ENCODE measurements at regions not wholly inside any gene's neighbourhood (a gene's known extent, or its start where the extent isn't known, plus 50 kb on each side); places are given as distances from the start of the nearest gene placed in this dataset.

- Histone ChIP-seq H3K9ac (ENCODE audit: low read depth in 1 of 2, low read length in 2 of 2) (no peak overlapping the region), H3K9me3 (ENCODE audit: control insufficient read depth in 1 of 2, low read length in 2 of 2) (peaks cover 4 to 7% of the 10 kb centered on the region in 2 donors), H3K27ac (ENCODE audit: low read depth, low read length) (no peak overlapping the region), H3K27me3 (ENCODE audit: control insufficient read depth in 1 of 2, insufficient read depth in 2 of 2, low read length in 2 of 2) (no peaks in the 10 kb centered on the region), H3K4me1 (ENCODE audit: control insufficient read depth in 1 of 2, insufficient read depth in 2 of 2, low read length in 2 of 2) (no peaks in the 10 kb centered on the region), H3K36me3 (ENCODE audit: control insufficient read depth in 1 of 2, insufficient read depth in 2 of 2, low read length in 2 of 2) (no peaks in the 10 kb centered on the region), H3K4me3 (ENCODE audit: low read depth in 1 of 2, low read length in 2 of 2) (no peak overlapping the region)
Observed at GRCh38 chr6:106856227-106856874, 118.2 kb downstream of the CD24 start.

- Histone ChIP-seq H3K27ac (ENCODE audit: low read depth, low read length) (no peak overlapping the region), H3K36me3 (ENCODE audit: control insufficient read depth in 1 of 2, insufficient read depth in 2 of 2, low read length in 2 of 2) (no peaks in the 10 kb centered on the region)
Observed at GRCh38 chr6:106855117-106855516, 119.4 kb downstream of the CD24 start.

GRCh38 chr6:106849676-106850332 lies 124.7 kb downstream of the CD24 start:
- no peaks in the 10 kb centered on the region for H3K27me3 ChIP-seq (ENCODE audit: control insufficient read depth in 1 of 2, insufficient read depth in 2 of 2, low read length in 2 of 2)
- no peak overlapping the region for H3K9ac ChIP-seq (ENCODE audit: low read depth in 1 of 2, low read length in 2 of 2)
- peaks cover 4% of the 10 kb centered on the region in 2 donors for H3K9me3 ChIP-seq (ENCODE audit: control insufficient read depth in 1 of 2, low read length in 2 of 2)
- no peak overlapping the region for H3K27ac ChIP-seq (ENCODE audit: low read depth, low read length)
- H3K4me3 ChIP-seq (ENCODE audit: low read depth in 1 of 2, low read length in 2 of 2) = no peak overlapping the region
- H3K36me3 ChIP-seq (ENCODE audit: control insufficient read depth in 1 of 2, insufficient read depth in 2 of 2, low read length in 2 of 2) = no peaks in the 10 kb centered on the region
- H3K4me1 ChIP-seq (ENCODE audit: control insufficient read depth in 1 of 2, insufficient read depth in 2 of 2, low read length in 2 of 2) = no peaks in the 10 kb centered on the region

More at GRCh38 chr6:106855117-106855516, 119.4 kb downstream of the CD24 start:
- Histone ChIP-seq H3K4me3 (ENCODE audit: low read depth in 1 of 2, low read length in 2 of 2) (no peak overlapping the region), H3K9me3 (ENCODE audit: control insufficient read depth in 1 of 2, low read length in 2 of 2) (peaks cover 4% of the 10 kb centered on the region in 2 donors), H3K4me1 (ENCODE audit: control insufficient read depth in 1 of 2, insufficient read depth in 2 of 2, low read length in 2 of 2) (no peaks in the 10 kb centered on the region), H3K9ac (ENCODE audit: low read depth in 1 of 2, low read length in 2 of 2) (no peak overlapping the region), H3K27me3 (ENCODE audit: control insufficient read depth in 1 of 2, insufficient read depth in 2 of 2, low read length in 2 of 2) (no peaks in the 10 kb centered on the region)

GRCh38 chr6:106849120-106849519 lies 125.4 kb downstream of the CD24 start:
- H3K4me3 ChIP-seq (ENCODE audit: low read depth in 1 of 2, low read length in 2 of 2) = no peak overlapping the region
- H3K9me3 ChIP-seq (ENCODE audit: control insufficient read depth in 1 of 2, low read length in 2 of 2) = peaks cover 4% of the 10 kb centered on the region in 2 donors
- H3K27ac ChIP-seq (ENCODE audit: low read depth, low read length) = no peak overlapping the region
- no peaks in the 10 kb centered on the region for H3K36me3 ChIP-seq (ENCODE audit: control insufficient read depth in 1 of 2, insufficient read depth in 2 of 2, low read length in 2 of 2)
- no peaks in the 10 kb centered on the region for H3K27me3 ChIP-seq (ENCODE audit: control insufficient read depth in 1 of 2, insufficient read depth in 2 of 2, low read length in 2 of 2)
- no peaks in the 10 kb centered on the region for H3K4me1 ChIP-seq (ENCODE audit: control insufficient read depth in 1 of 2, insufficient read depth in 2 of 2, low read length in 2 of 2)
- no peak overlapping the region for H3K9ac ChIP-seq (ENCODE audit: low read depth in 1 of 2, low read length in 2 of 2)

- no peaks in the 10 kb centered on the region for H3K36me3 ChIP-seq (ENCODE audit: control insufficient read depth in 1 of 2, insufficient read depth in 2 of 2, low read length in 2 of 2)
- H3K9ac ChIP-seq (ENCODE audit: low read depth in 1 of 2, low read length in 2 of 2) = no peak overlapping the region
- H3K27ac ChIP-seq (ENCODE audit: low read depth, low read length) = no peak overlapping the region
- no peaks in the 10 kb centered on the region for H3K4me1 ChIP-seq (ENCODE audit: control insufficient read depth in 1 of 2, insufficient read depth in 2 of 2, low read length in 2 of 2)
- H3K27me3 ChIP-seq (ENCODE audit: control insufficient read depth in 1 of 2, insufficient read depth in 2 of 2, low read length in 2 of 2) = no peaks in the 10 kb centered on the region
- no peak overlapping the region for H3K4me3 ChIP-seq (ENCODE audit: low read depth in 1 of 2, low read length in 2 of 2)
- H3K9me3 ChIP-seq (ENCODE audit: control insufficient read depth in 1 of 2, low read length in 2 of 2) = peaks cover 2% of the 10 kb centered on the region in 2 donors
Observed at GRCh38 chr6:106847116-106847515, 127.4 kb downstream of the CD24 start.

GRCh38 chr6:106844930-106845329 lies 129.6 kb downstream of the CD24 start:
- Histone ChIP-seq H3K9ac (ENCODE audit: low read depth in 1 of 2, low read length in 2 of 2) (no peak overlapping the region), H3K4me1 (ENCODE audit: control insufficient read depth in 1 of 2, insufficient read depth in 2 of 2, low read length in 2 of 2) (no peaks in the 10 kb centered on the region), H3K27me3 (ENCODE audit: control insufficient read depth in 1 of 2, insufficient read depth in 2 of 2, low read length in 2 of 2) (no peaks in the 10 kb centered on the region), H3K4me3 (ENCODE audit: low read depth in 1 of 2, low read length in 2 of 2) (no peak overlapping the region), H3K27ac (ENCODE audit: low read depth, low read length) (no peak overlapping the region), H3K9me3 (ENCODE audit: control insufficient read depth in 1 of 2, low read length in 2 of 2) (no peaks in the 10 kb centered on the region), H3K36me3 (ENCODE audit: control insufficient read depth in 1 of 2, insufficient read depth in 2 of 2, low read length in 2 of 2) (no peaks in the 10 kb centered on the region)

GRCh38 chr6:106832766-106833510 lies 141.6 kb downstream of the CD24 start:
- H3K9ac ChIP-seq (ENCODE audit: low read depth in 1 of 2, low read length in 2 of 2) = no peak overlapping the region
- H3K36me3 ChIP-seq (ENCODE audit: control insufficient read depth in 1 of 2, insufficient read depth in 2 of 2, low read length in 2 of 2) = no peaks in the 10 kb centered on the region
- no peak overlapping the region for H3K27ac ChIP-seq (ENCODE audit: low read depth, low read length)
- no peaks in the 10 kb centered on the region for H3K27me3 ChIP-seq (ENCODE audit: control insufficient read depth in 1 of 2, insufficient read depth in 2 of 2, low read length in 2 of 2)
- no peaks in the 10 kb centered on the region for H3K4me1 ChIP-seq (ENCODE audit: control insufficient read depth in 1 of 2, insufficient read depth in 2 of 2, low read length in 2 of 2)
- H3K9me3 ChIP-seq (ENCODE audit: control insufficient read depth in 1 of 2, low read length in 2 of 2) = no peaks in the 10 kb centered on the region
- no peak overlapping the region for H3K4me3 ChIP-seq (ENCODE audit: low read depth in 1 of 2, low read length in 2 of 2)

GRCh38 chr6:106830930-106831329 lies 143.6 kb downstream of the CD24 start:
- Histone ChIP-seq H3K9ac (ENCODE audit: low read depth in 1 of 2, low read length in 2 of 2) (no peak overlapping the region), H3K27me3 (ENCODE audit: control insufficient read depth in 1 of 2, insufficient read depth in 2 of 2, low read length in 2 of 2) (no peaks in the 10 kb centered on the region), H3K4me1 (ENCODE audit: control insufficient read depth in 1 of 2, insufficient read depth in 2 of 2, low read length in 2 of 2) (no peaks in the 10 kb centered on the region), H3K4me3 (ENCODE audit: low read depth in 1 of 2, low read length in 2 of 2) (no peak overlapping the region), H3K36me3 (ENCODE audit: control insufficient read depth in 1 of 2, insufficient read depth in 2 of 2, low read length in 2 of 2) (no peaks in the 10 kb centered on the region), H3K27ac (ENCODE audit: low read depth, low read length) (no peak overlapping the region), H3K9me3 (ENCODE audit: control insufficient read depth in 1 of 2, low read length in 2 of 2) (no peaks in the 10 kb centered on the region)

GRCh38 chr6:106829451-106829850 lies 145.1 kb downstream of the CD24 start:
- no peak overlapping the region for H3K27ac ChIP-seq (ENCODE audit: low read depth, low read length)
- no peaks in the 10 kb centered on the region for H3K9me3 ChIP-seq (ENCODE audit: control insufficient read depth in 1 of 2, low read length in 2 of 2)
- no peak overlapping the region for H3K4me3 ChIP-seq (ENCODE audit: low read depth in 1 of 2, low read length in 2 of 2)
- H3K36me3 ChIP-seq (ENCODE audit: control insufficient read depth in 1 of 2, insufficient read depth in 2 of 2, low read length in 2 of 2) = no peaks in the 10 kb centered on the region
- no peak overlapping the region for H3K9ac ChIP-seq (ENCODE audit: low read depth in 1 of 2, low read length in 2 of 2)
- H3K27me3 ChIP-seq (ENCODE audit: control insufficient read depth in 1 of 2, insufficient read depth in 2 of 2, low read length in 2 of 2) = no peaks in the 10 kb centered on the region
- no peaks in the 10 kb centered on the region for H3K4me1 ChIP-seq (ENCODE audit: control insufficient read depth in 1 of 2, insufficient read depth in 2 of 2, low read length in 2 of 2)

- Histone ChIP-seq H3K4me3 (ENCODE audit: low read depth in 1 of 2, low read length in 2 of 2) (no peak overlapping the region), H3K27ac (ENCODE audit: low read depth, low read length) (no peak overlapping the region), H3K4me1 (ENCODE audit: control insufficient read depth in 1 of 2, insufficient read depth in 2 of 2, low read length in 2 of 2) (no peaks in the 10 kb centered on the region), H3K9ac (ENCODE audit: low read depth in 1 of 2, low read length in 2 of 2) (no peak overlapping the region), H3K9me3 (ENCODE audit: control insufficient read depth in 1 of 2, low read length in 2 of 2) (no peaks in the 10 kb centered on the region), H3K36me3 (ENCODE audit: control insufficient read depth in 1 of 2, insufficient read depth in 2 of 2, low read length in 2 of 2) (no peaks in the 10 kb centered on the region), H3K27me3 (ENCODE audit: control insufficient read depth in 1 of 2, insufficient read depth in 2 of 2, low read length in 2 of 2) (no peaks in the 10 kb centered on the region)
Observed at GRCh38 chr6:106827081-106827480, 147.4 kb downstream of the CD24 start.
